Right lobe of liver (tissue), 4 donors: ENCODE measurements at regions not wholly inside any gene's neighbourhood (a gene's known extent, or its start where the extent isn't known, plus 50 kb on each side); places are given as distances from the start of the nearest gene placed in this dataset.

Experiments used
- POLR2A ChIP-seq: fragments of 450-650 bp; IDR thresholded peaks from one replicate; pipeline ENCODE4 v1.6.1; 2017; ENCODE audit warnings: antibody characterized with exemption, mild to moderate bottlenecking
- TF ChIP-seq, protein P1 (sequence below), 4 donors: fragments of 200-600 bp in 3 of 4; fragments of 450-650 bp in 1 of 4; IDR thresholded peaks; one replicate each; pipeline versions ENCODE4 v1.5.1 to v1.8.0; 2016 to 2022; ENCODE audit warnings: antibody characterized with exemption in 4 of 4, mild to moderate bottlenecking in 2 of 4
- donor health status: DM: no; HTN: no; CAD: no.
- donor health status: DM: no; HTN: no; CAD: no.
- donor health status: DM: no; HTN: yes; CAD: no.

DNA sequence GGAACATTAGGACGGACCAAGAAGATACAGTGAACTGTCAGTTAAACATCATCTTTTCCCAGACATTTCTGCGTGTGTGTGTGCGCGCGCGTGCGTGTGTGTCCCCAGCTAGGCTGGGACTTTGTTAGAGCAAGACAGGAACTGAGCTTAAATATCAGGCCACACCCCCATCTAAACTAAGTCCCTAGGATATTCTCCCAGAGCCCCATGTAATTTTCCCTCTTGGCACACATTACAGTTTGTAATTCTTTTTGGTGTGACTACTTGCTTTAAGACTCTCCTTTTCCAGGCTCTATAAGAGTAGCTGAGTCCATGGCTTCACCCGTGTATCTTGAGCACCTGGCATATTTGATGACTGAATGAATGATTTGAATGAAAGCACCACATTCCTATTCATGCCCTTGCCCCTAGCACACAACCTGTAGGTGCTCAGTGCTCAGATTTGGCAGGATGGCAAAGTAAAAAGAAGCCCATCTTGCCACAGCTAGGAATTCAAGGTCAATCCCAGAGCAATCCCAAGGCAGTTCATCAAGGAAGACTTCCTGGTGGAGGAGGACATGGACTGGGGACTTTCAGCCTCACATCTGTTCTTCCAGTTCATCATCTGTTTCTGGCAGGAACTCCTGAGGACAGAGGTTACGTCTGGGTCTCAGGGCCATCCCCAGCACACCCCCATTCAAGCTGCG is 69.2 kb downstream of the MRPL14 start:
- TF ChIP-seq, protein P1, sequence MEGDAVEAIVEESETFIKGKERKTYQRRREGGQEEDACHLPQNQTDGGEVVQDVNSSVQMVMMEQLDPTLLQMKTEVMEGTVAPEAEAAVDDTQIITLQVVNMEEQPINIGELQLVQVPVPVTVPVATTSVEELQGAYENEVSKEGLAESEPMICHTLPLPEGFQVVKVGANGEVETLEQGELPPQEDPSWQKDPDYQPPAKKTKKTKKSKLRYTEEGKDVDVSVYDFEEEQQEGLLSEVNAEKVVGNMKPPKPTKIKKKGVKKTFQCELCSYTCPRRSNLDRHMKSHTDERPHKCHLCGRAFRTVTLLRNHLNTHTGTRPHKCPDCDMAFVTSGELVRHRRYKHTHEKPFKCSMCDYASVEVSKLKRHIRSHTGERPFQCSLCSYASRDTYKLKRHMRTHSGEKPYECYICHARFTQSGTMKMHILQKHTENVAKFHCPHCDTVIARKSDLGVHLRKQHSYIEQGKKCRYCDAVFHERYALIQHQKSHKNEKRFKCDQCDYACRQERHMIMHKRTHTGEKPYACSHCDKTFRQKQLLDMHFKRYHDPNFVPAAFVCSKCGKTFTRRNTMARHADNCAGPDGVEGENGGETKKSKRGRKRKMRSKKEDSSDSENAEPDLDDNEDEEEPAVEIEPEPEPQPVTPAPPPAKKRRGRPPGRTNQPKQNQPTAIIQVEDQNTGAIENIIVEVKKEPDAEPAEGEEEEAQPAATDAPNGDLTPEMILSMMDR (IDR thresholded peaks at IDR 0.05): no peak
- no peak for TF ChIP-seq POLR2A
